ENCODE measurements at regions not wholly inside any gene's neighbourhood (a gene's known extent, or its start where the extent isn't known, plus 50 kb on each side); places are given as distances from the start of the nearest gene placed in this dataset.

DNA sequence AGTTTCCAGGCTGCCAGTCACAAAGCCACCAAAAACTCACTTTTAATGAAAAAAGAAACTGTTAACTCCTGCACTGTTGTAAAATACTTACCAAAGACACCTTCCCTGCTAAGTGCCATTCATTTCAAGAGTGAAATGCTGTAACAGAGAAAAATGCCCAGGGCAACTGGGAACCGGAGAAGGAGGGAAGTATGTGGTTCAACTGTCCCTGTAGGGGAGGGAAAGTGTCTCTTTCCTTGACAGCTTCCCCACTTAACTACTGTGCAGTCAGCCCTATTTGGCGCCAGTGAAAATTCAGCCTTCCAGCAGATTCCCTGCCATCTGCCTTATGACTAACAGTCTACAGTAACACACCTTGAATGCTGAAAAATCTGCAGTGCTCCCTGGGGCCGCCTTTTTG is 789.0 kb downstream of the DIAPH3 start:
- no peak for TF ChIP-seq POLR2AphosphoS5 (IDR thresholded peaks at IDR 0.05; ENCODE audit: low read depth)
- TF ChIP-seq, protein P1, sequence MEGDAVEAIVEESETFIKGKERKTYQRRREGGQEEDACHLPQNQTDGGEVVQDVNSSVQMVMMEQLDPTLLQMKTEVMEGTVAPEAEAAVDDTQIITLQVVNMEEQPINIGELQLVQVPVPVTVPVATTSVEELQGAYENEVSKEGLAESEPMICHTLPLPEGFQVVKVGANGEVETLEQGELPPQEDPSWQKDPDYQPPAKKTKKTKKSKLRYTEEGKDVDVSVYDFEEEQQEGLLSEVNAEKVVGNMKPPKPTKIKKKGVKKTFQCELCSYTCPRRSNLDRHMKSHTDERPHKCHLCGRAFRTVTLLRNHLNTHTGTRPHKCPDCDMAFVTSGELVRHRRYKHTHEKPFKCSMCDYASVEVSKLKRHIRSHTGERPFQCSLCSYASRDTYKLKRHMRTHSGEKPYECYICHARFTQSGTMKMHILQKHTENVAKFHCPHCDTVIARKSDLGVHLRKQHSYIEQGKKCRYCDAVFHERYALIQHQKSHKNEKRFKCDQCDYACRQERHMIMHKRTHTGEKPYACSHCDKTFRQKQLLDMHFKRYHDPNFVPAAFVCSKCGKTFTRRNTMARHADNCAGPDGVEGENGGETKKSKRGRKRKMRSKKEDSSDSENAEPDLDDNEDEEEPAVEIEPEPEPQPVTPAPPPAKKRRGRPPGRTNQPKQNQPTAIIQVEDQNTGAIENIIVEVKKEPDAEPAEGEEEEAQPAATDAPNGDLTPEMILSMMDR (IDR thresholded peaks at IDR 0.05; ENCODE audit: insufficient read depth, low read length), result no peak
- TF ChIP-seq SPI1 (IDR thresholded peaks at IDR 0.05; ENCODE audit: borderline replicate concordance, low read depth), result no peak
- no peak for DNase-seq (ENCODE audit: low read depth in 1 of 2, low spot score in 1 of 2)
- Histone ChIP-seq H3K4me3 (replicated peaks; ENCODE audit: insufficient read depth, low read length) (no peak overlapping the region), H3K27ac (replicated peaks) (no peak overlapping the region), H3K27me3 (ENCODE audit: insufficient read depth, poor library complexity, severe bottlenecking) (peaks cover 2% of the 10 kb centered on the region)

- no peak overlapping the region for H3K27ac ChIP-seq (replicated peaks)
- H3K27me3 ChIP-seq (ENCODE audit: insufficient read depth, poor library complexity, severe bottlenecking), result no peaks in the 10 kb centered on the region
- H3K4me3 ChIP-seq (replicated peaks; ENCODE audit: insufficient read depth, low read length), result no peak overlapping the region
- DNase-seq (ENCODE audit: low read depth in 1 of 2, low spot score in 1 of 2), result no peak
- TF ChIP-seq GABPA (IDR thresholded peaks at IDR 0.05; ENCODE audit: low read depth), result no peak
- TF ChIP-seq SPI1 (IDR thresholded peaks at IDR 0.05; ENCODE audit: borderline replicate concordance, low read depth), result no peak
- TF ChIP-seq, protein P2, sequence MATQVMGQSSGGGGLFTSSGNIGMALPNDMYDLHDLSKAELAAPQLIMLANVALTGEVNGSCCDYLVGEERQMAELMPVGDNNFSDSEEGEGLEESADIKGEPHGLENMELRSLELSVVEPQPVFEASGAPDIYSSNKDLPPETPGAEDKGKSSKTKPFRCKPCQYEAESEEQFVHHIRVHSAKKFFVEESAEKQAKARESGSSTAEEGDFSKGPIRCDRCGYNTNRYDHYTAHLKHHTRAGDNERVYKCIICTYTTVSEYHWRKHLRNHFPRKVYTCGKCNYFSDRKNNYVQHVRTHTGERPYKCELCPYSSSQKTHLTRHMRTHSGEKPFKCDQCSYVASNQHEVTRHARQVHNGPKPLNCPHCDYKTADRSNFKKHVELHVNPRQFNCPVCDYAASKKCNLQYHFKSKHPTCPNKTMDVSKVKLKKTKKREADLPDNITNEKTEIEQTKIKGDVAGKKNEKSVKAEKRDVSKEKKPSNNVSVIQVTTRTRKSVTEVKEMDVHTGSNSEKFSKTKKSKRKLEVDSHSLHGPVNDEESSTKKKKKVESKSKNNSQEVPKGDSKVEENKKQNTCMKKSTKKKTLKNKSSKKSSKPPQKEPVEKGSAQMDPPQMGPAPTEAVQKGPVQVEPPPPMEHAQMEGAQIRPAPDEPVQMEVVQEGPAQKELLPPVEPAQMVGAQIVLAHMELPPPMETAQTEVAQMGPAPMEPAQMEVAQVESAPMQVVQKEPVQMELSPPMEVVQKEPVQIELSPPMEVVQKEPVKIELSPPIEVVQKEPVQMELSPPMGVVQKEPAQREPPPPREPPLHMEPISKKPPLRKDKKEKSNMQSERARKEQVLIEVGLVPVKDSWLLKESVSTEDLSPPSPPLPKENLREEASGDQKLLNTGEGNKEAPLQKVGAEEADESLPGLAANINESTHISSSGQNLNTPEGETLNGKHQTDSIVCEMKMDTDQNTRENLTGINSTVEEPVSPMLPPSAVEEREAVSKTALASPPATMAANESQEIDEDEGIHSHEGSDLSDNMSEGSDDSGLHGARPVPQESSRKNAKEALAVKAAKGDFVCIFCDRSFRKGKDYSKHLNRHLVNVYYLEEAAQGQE (IDR thresholded peaks at IDR 0.05; ENCODE audit: insufficient replicate concordance, low read depth), result no peak
- TF ChIP-seq, protein P1 (IDR thresholded peaks at IDR 0.05; ENCODE audit: insufficient read depth, low read length), result no peak
- no peak for TF ChIP-seq POLR2AphosphoS5 (IDR thresholded peaks at IDR 0.05; ENCODE audit: low read depth)
These were observed 779.6 kb downstream of the DIAPH3 start for GRCh38 chr13:59384154-59384553.

DNA sequence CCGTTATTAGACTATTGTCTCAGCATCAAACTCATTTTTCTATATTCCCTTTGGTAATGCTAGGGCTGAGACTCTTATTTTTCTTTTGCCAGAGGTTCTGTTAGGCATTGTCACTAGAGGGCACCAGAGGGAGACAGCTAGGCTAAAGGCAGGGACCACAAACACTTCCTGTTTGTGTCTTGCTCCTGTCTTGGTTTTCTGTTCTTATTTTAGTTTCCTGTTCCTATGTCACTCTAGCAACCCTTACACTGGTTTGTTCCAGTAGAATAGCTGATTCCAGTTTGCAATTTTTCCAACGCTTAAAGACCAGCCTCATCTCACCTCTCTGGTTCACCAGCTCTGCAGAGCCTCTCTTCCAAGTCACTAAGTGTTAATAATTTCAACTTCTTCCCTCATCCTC is 772.0 kb downstream of the DIAPH3 start:
- no peaks in the 10 kb centered on the region for H3K27me3 ChIP-seq (ENCODE audit: insufficient read depth, poor library complexity, severe bottlenecking)
- peak; percentile 64; the same call in 1 of the 2 replicates for TF ChIP-seq GABPA (IDR thresholded peaks at IDR 0.05; ENCODE audit: low read depth)
- TF ChIP-seq, protein P1 (IDR thresholded peaks at IDR 0.05; ENCODE audit: insufficient read depth, low read length), result peak; percentile 64
- peak; percentile 88 for TF ChIP-seq SPI1 (IDR thresholded peaks at IDR 0.05; ENCODE audit: borderline replicate concordance, low read depth)
- TF ChIP-seq, protein P2 (IDR thresholded peaks at IDR 0.05; ENCODE audit: insufficient replicate concordance, low read depth), result no peak
- DNase-seq (ENCODE audit: low read depth in 1 of 2, low spot score in 1 of 2), result peak; percentile 21 to 84
- H3K27ac ChIP-seq (replicated peaks), result no peak overlapping the region; the same call in 1 of the 2 replicates
- H3K4me3 ChIP-seq (replicated peaks; ENCODE audit: insufficient read depth, low read length), result no peak overlapping the region

- TF ChIP-seq, protein P2 (IDR thresholded peaks at IDR 0.05; ENCODE audit: insufficient replicate concordance, low read depth), result no peak
- TF ChIP-seq POLR2AphosphoS5 (IDR thresholded peaks at IDR 0.05; ENCODE audit: low read depth), result no peak
- TF ChIP-seq, protein P1 (IDR thresholded peaks at IDR 0.05; ENCODE audit: insufficient read depth, low read length), result no peak
- TF ChIP-seq GABPA (IDR thresholded peaks at IDR 0.05; ENCODE audit: low read depth), result no peak
- no peak for TF ChIP-seq SPI1 (IDR thresholded peaks at IDR 0.05; ENCODE audit: borderline replicate concordance, low read depth)
- no peaks in the 10 kb centered on the region for H3K27me3 ChIP-seq (ENCODE audit: insufficient read depth, poor library complexity, severe bottlenecking)
- H3K27ac ChIP-seq (replicated peaks), result no peak overlapping the region; the same call in 1 of the 2 replicates
- DNase-seq (ENCODE audit: low read depth in 1 of 2, low spot score in 1 of 2), result no peak
- no peak overlapping the region for H3K4me3 ChIP-seq (replicated peaks; ENCODE audit: insufficient read depth, low read length)
These were observed 771.4 kb downstream of the DIAPH3 start for GRCh38 chr13:59392328-59392727.

Data from HL-60 (cell line).